Osteoblast (primary cell): ENCODE measurements at regions not wholly inside any gene's neighbourhood (a gene's known extent, or its start where the extent isn't known, plus 50 kb on each side); places are given as distances from the start of the nearest gene placed in this dataset.

Experiments used
- DNase-seq: peaks from one replicate; pipeline ENCODE4 v3.0.0; 2011; ENCODE audit warnings: low spot score, mixed read lengths; ENCODE audit not compliant: insufficient read length; ENCODE audit errors: missing footprints
- H2AFZ ChIP-seq: 2 replicates; pipeline ENCODE4 v1.6.0; 2011; ENCODE audit warnings: mild to moderate bottlenecking, low read length
- H3K27ac ChIP-seq: 2 replicates; pipeline ENCODE4 v1.5.1; 2011; ENCODE audit warnings: mild to moderate bottlenecking, low read depth, low read length, moderate library complexity
- H3K27me3 ChIP-seq: 2 replicates; pipeline ENCODE4 v1.6.0; 2012; ENCODE audit warnings: mild to moderate bottlenecking, control low read depth, inconsistent platforms, low read length, moderate library complexity; ENCODE audit not compliant: insufficient read depth
- H3K36me3 ChIP-seq: 2 replicates; pipeline ENCODE4 v1.5.1; 2011; ENCODE audit warnings: mild to moderate bottlenecking, low read length, control low read depth, moderate library complexity; ENCODE audit not compliant: insufficient read depth
- H3K4me1 ChIP-seq: 2 replicates; pipeline ENCODE4 v1.5.1; 2011; ENCODE audit warnings: mild to moderate bottlenecking, low read length, control low read depth, moderate library complexity; ENCODE audit not compliant: insufficient read depth
- H3K4me2 ChIP-seq: 2 replicates; pipeline ENCODE4 v1.6.0; 2011; ENCODE audit warnings: mild to moderate bottlenecking, low read length; ENCODE audit not compliant: insufficient read depth
- H3K4me3 ChIP-seq: fragments of 200-600 bp; sonication (generic); 3 replicates; pipeline ENCODE4 v1.5.1; 2012; ENCODE audit warnings: mild to moderate bottlenecking, low read length, inconsistent platforms; ENCODE audit not compliant: insufficient read depth
- H3K79me2 ChIP-seq: 2 replicates; pipeline ENCODE4 v1.6.0; 2012; ENCODE audit warnings: mild to moderate bottlenecking, low read length, control low read depth, inconsistent platforms; ENCODE audit not compliant: insufficient read depth
- H3K9me3 ChIP-seq: 2 replicates; pipeline ENCODE4 v1.5.1; 2011; ENCODE audit warnings: low read depth, low read length, control low read depth
- H4K20me1 ChIP-seq: 2 replicates; pipeline ENCODE4 v1.6.0; 2012; ENCODE audit warnings: mild to moderate bottlenecking, low read length, control low read depth; ENCODE audit not compliant: insufficient read depth
- CTCF ChIP-seq: IDR thresholded peaks from 2 replicates; pipeline ENCODE4 v1.5.1; 2011; ENCODE audit warnings: mild to moderate bottlenecking, low read depth, low read length, moderate library complexity; ENCODE audit errors: extremely low read depth

GRCh38 chr6:142671791-142672190 lies 273.2 kb downstream of the HIVEP2 start:
- Histone ChIP-seq H3K4me2 (no peak overlapping the region), H3K4me1 (no peaks in the 10 kb centered on the region), H3K27ac (no peak overlapping the region), H3K36me3 (no peaks in the 10 kb centered on the region), H3K9me3 (no peaks in the 10 kb centered on the region), H4K20me1 (no peaks in the 10 kb centered on the region), H3K79me2 (no peaks in the 10 kb centered on the region), H3K4me3 (no peak overlapping the region), H3K27me3 (peaks cover 24% of the 10 kb centered on the region), H2AFZ (no peak overlapping the region)
- DNase-seq, result no peak
- no peak for TF ChIP-seq CTCF

- Histone ChIP-seq H3K4me2 (no peak overlapping the region), H3K4me3 (no peak overlapping the region), H3K27ac (no peak overlapping the region), H3K36me3 (no peaks in the 10 kb centered on the region), H3K79me2 (no peaks in the 10 kb centered on the region), H3K27me3 (peaks cover 42% of the 10 kb centered on the region), H3K9me3 (no peaks in the 10 kb centered on the region), H4K20me1 (no peaks in the 10 kb centered on the region), H3K4me1 (no peaks in the 10 kb centered on the region), H2AFZ (no peak overlapping the region)
- no peak for TF ChIP-seq CTCF
- no peak for DNase-seq
Observed at GRCh38 chr6:142675517-142675916, 269.5 kb downstream of the HIVEP2 start.

- peaks cover 42% of the 10 kb centered on the region for H3K27me3 ChIP-seq
- no peaks in the 10 kb centered on the region for H3K79me2 ChIP-seq
- TF ChIP-seq CTCF, result no peak
- no peaks in the 10 kb centered on the region for H4K20me1 ChIP-seq
- H3K4me1 ChIP-seq, result no peaks in the 10 kb centered on the region
- H3K9me3 ChIP-seq, result no peaks in the 10 kb centered on the region
- no peak overlapping the region for H3K4me2 ChIP-seq
- no peaks in the 10 kb centered on the region for H3K36me3 ChIP-seq
- no peak for DNase-seq
- H3K27ac ChIP-seq, result no peak overlapping the region
- H3K4me3 ChIP-seq, result no peak overlapping the region
- no peak overlapping the region for H2AFZ ChIP-seq
Observed at GRCh38 chr6:142676027-142676443, 268.9 kb downstream of the HIVEP2 start.

- DNase-seq, result no peak
- H3K36me3 ChIP-seq, result no peaks in the 10 kb centered on the region
- H3K4me3 ChIP-seq, result no peak overlapping the region
- H3K4me2 ChIP-seq, result no peak overlapping the region
- no peaks in the 10 kb centered on the region for H3K9me3 ChIP-seq
- no peaks in the 10 kb centered on the region for H4K20me1 ChIP-seq
- H2AFZ ChIP-seq, result no peak overlapping the region
- H3K79me2 ChIP-seq, result no peaks in the 10 kb centered on the region
- H3K27ac ChIP-seq, result no peak overlapping the region
- peaks cover 42% of the 10 kb centered on the region for H3K27me3 ChIP-seq
- no peak for TF ChIP-seq CTCF
- H3K4me1 ChIP-seq, result no peaks in the 10 kb centered on the region
Observed at GRCh38 chr6:142676647-142677192, 268.3 kb downstream of the HIVEP2 start.
